ENCODE measurements at regions not wholly inside any gene's neighbourhood (a gene's known extent, or its start where the extent isn't known, plus 50 kb on each side); places are given as distances from the start of the nearest gene placed in this dataset.

DNA sequence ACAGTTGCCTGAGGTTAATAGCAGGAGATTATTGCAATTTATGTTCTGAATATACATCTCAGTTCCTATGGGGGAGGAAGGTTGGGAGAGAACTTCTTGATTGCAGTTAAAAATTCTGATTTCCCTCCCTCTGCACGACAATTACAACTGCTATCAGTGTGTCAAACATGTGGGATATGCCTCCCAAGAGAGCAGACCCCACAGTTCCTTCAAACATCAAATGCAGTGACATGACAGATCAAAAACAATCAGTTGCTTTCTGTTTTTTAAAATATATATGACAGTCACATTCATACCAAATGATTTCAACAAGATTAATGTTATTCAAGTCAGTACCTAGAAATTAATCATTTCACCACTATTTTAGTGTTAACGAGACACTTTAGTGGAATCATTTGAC is 639.0 kb downstream of the EDEM1 start:
- TF ChIP-seq, protein P1, sequence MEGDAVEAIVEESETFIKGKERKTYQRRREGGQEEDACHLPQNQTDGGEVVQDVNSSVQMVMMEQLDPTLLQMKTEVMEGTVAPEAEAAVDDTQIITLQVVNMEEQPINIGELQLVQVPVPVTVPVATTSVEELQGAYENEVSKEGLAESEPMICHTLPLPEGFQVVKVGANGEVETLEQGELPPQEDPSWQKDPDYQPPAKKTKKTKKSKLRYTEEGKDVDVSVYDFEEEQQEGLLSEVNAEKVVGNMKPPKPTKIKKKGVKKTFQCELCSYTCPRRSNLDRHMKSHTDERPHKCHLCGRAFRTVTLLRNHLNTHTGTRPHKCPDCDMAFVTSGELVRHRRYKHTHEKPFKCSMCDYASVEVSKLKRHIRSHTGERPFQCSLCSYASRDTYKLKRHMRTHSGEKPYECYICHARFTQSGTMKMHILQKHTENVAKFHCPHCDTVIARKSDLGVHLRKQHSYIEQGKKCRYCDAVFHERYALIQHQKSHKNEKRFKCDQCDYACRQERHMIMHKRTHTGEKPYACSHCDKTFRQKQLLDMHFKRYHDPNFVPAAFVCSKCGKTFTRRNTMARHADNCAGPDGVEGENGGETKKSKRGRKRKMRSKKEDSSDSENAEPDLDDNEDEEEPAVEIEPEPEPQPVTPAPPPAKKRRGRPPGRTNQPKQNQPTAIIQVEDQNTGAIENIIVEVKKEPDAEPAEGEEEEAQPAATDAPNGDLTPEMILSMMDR (conservative IDR thresholded peaks at IDR 0.05) = no peak
- TF ChIP-seq ZFX (IDR thresholded peaks at IDR 0.05) = no peak
